Skeletal muscle tissue (tissue), 3 donors: ENCODE measurements at regions not wholly inside any gene's neighbourhood (a gene's known extent, or its start where the extent isn't known, plus 50 kb on each side); places are given as distances from the start of the nearest gene placed in this dataset.

Experiments used
- H3K27ac ChIP-seq: one replicate; pipeline ENCODE4 v1.7.0; 2013; ENCODE audit warnings: mild to moderate bottlenecking, low read depth, low read length, inconsistent platforms
- H3K27me3 ChIP-seq, 3 donors: one replicate each; pipeline ENCODE4 v1.7.0; 2013; ENCODE audit warnings: low read length in 3 of 3; ENCODE audit not compliant: control insufficient read depth in 3 of 3, insufficient read depth in 3 of 3
- H3K36me3 ChIP-seq, 3 donors: one replicate each; pipeline ENCODE4 v1.7.0; 2013; ENCODE audit warnings: low read length in 3 of 3; ENCODE audit not compliant: control insufficient read depth in 3 of 3, insufficient read depth in 3 of 3
- H3K4me1 ChIP-seq, 3 donors: one replicate each; pipeline ENCODE4 v1.7.0; 2013; ENCODE audit warnings: low read length in 3 of 3, mild to moderate bottlenecking in 3 of 3; ENCODE audit not compliant: control insufficient read depth in 3 of 3, insufficient read depth in 3 of 3
- H3K4me3 ChIP-seq, 3 donors: one replicate each; pipeline ENCODE4 v1.7.0; 2013; ENCODE audit warnings: low read length in 3 of 3
- H3K9ac ChIP-seq, 3 donors: one replicate each; pipeline ENCODE4 v1.7.0; 2013; ENCODE audit warnings: low read length in 3 of 3, mild to moderate bottlenecking in 3 of 3, moderate library complexity in 2 of 3, low read depth in 1 of 3
- H3K9me3 ChIP-seq, 3 donors: one replicate each; pipeline ENCODE4 v1.7.0; 2013; ENCODE audit warnings: low read length in 3 of 3; ENCODE audit not compliant: control insufficient read depth in 3 of 3
- donor health status: Osteomylitis.

- Histone ChIP-seq H3K27me3 (no peaks in the 10 kb centered on the region), H3K36me3 (no peaks in the 10 kb centered on the region), H3K9me3 (no peaks in the 10 kb centered on the region), H3K9ac (no peak overlapping the region), H3K4me1 (peaks cover 0 to 4% (median 0%) of the 10 kb centered on the region in 3 donors), H3K27ac (peak overlapping the region; percentile 5), H3K4me3 (no peak overlapping the region)
These were observed 243.3 kb upstream of the JUN start for GRCh38 chr1:59027177-59027576.

- Histone ChIP-seq H3K27me3 (no peaks in the 10 kb centered on the region), H3K4me1 (peaks cover 0 to 4% (median 0%) of the 10 kb centered on the region in 3 donors), H3K27ac (no peak overlapping the region), H3K36me3 (no peaks in the 10 kb centered on the region), H3K9ac (no peak overlapping the region), H3K9me3 (no peaks in the 10 kb centered on the region), H3K4me3 (no peak overlapping the region)
These were observed 244.2 kb upstream of the JUN start for GRCh38 chr1:59028048-59028447.

- Histone ChIP-seq H3K27me3 (no peaks in the 10 kb centered on the region), H3K4me3 (no peak overlapping the region), H3K4me1 (peaks cover 0 to 4% (median 0%) of the 10 kb centered on the region in 3 donors)
These were observed 245.7 kb upstream of the JUN start for GRCh38 chr1:59029411-59030167.

GRCh38 chr1:59032228-59032627 lies 248.4 kb upstream of the JUN start:
- Histone ChIP-seq H3K4me1 (no peaks in the 10 kb centered on the region), H3K4me3 (no peak overlapping the region), H3K27me3 (no peaks in the 10 kb centered on the region), H3K36me3 (no peaks in the 10 kb centered on the region), H3K27ac (no peak overlapping the region), H3K9ac (no peak overlapping the region), H3K9me3 (no peaks in the 10 kb centered on the region)

More at GRCh38 chr1:59029411-59030167, 245.7 kb upstream of the JUN start:
- H3K9ac ChIP-seq, result no peak overlapping the region
- H3K27ac ChIP-seq, result no peak overlapping the region
- H3K9me3 ChIP-seq, result no peaks in the 10 kb centered on the region
- H3K36me3 ChIP-seq, result no peaks in the 10 kb centered on the region

GRCh38 chr1:59033761-59034160 lies 249.9 kb upstream of the JUN start:
- H3K9me3 ChIP-seq, result no peaks in the 10 kb centered on the region
- H3K9ac ChIP-seq, result no peak overlapping the region
- no peak overlapping the region for H3K27ac ChIP-seq
- no peaks in the 10 kb centered on the region for H3K36me3 ChIP-seq
- H3K4me3 ChIP-seq, result no peak overlapping the region
- H3K27me3 ChIP-seq, result no peaks in the 10 kb centered on the region
- H3K4me1 ChIP-seq, result no peaks in the 10 kb centered on the region

GRCh38 chr1:59034925-59035324 lies 251.1 kb upstream of the JUN start:
- H3K4me3 ChIP-seq, result no peak overlapping the region
- H3K9ac ChIP-seq, result no peak overlapping the region
- H3K4me1 ChIP-seq, result no peaks in the 10 kb centered on the region
- H3K9me3 ChIP-seq, result no peaks in the 10 kb centered on the region
- no peaks in the 10 kb centered on the region for H3K27me3 ChIP-seq
- no peaks in the 10 kb centered on the region for H3K36me3 ChIP-seq
- no peak overlapping the region for H3K27ac ChIP-seq

GRCh38 chr1:59039551-59039950 lies 255.7 kb upstream of the JUN start:
- H3K27me3 ChIP-seq, result no peaks in the 10 kb centered on the region
- no peaks in the 10 kb centered on the region for H3K9me3 ChIP-seq
- H3K9ac ChIP-seq, result no peak overlapping the region
- H3K36me3 ChIP-seq, result no peaks in the 10 kb centered on the region
- H3K4me3 ChIP-seq, result no peak overlapping the region
- H3K27ac ChIP-seq, result no peak overlapping the region
- H3K4me1 ChIP-seq, result peaks cover 11 to 20% (median 18%) of the 10 kb centered on the region in 3 donors

- no peaks in the 10 kb centered on the region for H3K36me3 ChIP-seq
- H3K9me3 ChIP-seq, result no peaks in the 10 kb centered on the region
- H3K9ac ChIP-seq, result no peak overlapping the region
- no peaks in the 10 kb centered on the region for H3K27me3 ChIP-seq
- no peak overlapping the region for H3K27ac ChIP-seq
- H3K4me3 ChIP-seq, result no peak overlapping the region
- H3K4me1 ChIP-seq, result peaks cover 11 to 22% (median 22%) of the 10 kb centered on the region in 3 donors
These were observed 256.4 kb upstream of the FGGY start for GRCh38 chr1:59040486-59040885.

GRCh38 chr1:59041646-59042277 lies 255.1 kb upstream of the FGGY start:
- Histone ChIP-seq H3K27me3 (no peaks in the 10 kb centered on the region), H3K9me3 (no peaks in the 10 kb centered on the region), H3K4me3 (no peak overlapping the region), H3K4me1 (peaks cover 11 to 31% (median 24%) of the 10 kb centered on the region in 3 donors), H3K27ac (peak overlapping the region; percentile 16), H3K9ac (no peak overlapping the region), H3K36me3 (no peaks in the 10 kb centered on the region)

- peaks cover 11 to 34% (median 24%) of the 10 kb centered on the region in 3 donors for H3K4me1 ChIP-seq
- H3K27ac ChIP-seq, result peak overlapping the region; percentile 63
- no peak overlapping the region for H3K9ac ChIP-seq
These were observed 253.1 kb upstream of the FGGY start for GRCh38 chr1:59043796-59044195.

More at GRCh38 chr1:59043796-59044195, 253.1 kb upstream of the FGGY start:
- Histone ChIP-seq H3K27me3 (no peaks in the 10 kb centered on the region), H3K9me3 (no peaks in the 10 kb centered on the region), H3K36me3 (peaks cover 0 to 2% (median 0%) of the 10 kb centered on the region in 3 donors), H3K4me3 (no peak overlapping the region)
